Renal pelvis (tissue), 1 donor: ENCODE measurements at regions not wholly inside any gene's neighbourhood (a gene's known extent, or its start where the extent isn't known, plus 50 kb on each side); places are given as distances from the start of the nearest gene placed in this dataset.
A peak's percentile ranks its signal among the peaks of the same experiment; 100 is the strongest.

Experiments used
- DNase-seq: peaks from one replicate; pipeline ENCODE4 v3.0.0-alpha.2; 2013

GRCh38 chr1:61627365-61627764, 97.6 kb downstream of the TM2D1 start:
- no peak for DNase-seq

DNA sequence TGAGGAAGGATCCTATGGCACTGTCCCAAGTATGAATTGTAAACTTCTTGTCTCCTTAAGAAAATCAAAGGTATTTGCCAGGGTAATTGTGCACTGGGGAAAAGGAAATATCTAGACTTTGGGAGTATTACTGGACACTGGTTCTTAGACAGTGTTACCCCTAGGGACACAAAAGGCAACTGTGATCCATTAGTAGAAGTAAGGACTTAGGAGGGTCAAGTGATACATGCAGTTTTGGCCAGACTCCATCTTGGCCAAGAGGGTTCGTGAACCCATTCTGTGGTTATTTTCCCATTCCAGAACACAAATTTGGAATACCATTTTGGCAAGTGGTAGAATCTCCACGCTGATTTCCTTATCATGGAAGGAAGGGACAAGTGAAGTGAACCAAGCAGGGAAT, 98.1 kb downstream of the TM2D1 start:
- no peak for DNase-seq

GRCh38 chr1:61623852-61624251, 101.1 kb downstream of the TM2D1 start:
- no peak for DNase-seq

DNA sequence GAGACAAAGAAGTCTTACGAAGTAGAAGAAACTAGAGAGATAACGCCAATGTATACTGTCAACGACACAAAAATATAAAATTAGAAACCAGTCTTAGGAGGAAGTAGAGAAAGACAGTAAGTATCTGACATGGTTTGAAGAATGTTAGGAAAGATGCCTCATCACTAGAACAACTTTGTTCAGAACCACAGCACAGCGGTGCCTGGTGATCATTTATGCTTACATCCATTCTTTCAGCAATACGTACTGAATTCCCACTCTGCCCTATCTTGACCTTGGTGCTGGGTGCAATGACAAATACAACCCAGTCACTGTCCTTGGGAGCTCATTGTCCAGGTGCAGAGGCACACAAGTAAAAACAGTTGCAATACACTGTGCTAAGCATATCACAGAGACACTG, 104.4 kb downstream of the TM2D1 start:
- no peak for DNase-seq

DNA sequence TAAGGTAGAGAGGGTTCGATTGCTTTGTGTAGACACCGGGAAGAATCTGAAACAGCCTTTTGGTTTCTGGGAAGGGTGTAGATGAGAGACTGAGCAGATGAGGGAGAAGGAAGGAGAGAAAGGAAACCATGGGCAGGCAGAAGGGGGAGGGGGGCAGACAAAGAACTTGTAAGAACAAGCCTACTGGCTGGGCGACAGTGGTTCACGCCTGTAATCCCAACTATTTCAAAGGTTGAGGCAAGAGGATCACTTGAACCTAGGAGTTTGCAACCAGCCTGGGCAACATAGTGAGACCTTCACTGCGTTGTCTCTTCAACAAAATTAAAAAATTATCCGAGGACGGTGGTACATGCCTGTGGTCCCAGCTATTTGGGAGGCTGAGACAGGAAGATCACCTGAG, 106.2 kb downstream of the TM2D1 start:
- DNase-seq = no peak

GRCh38 chr1:61618193-61618592, 106.7 kb downstream of the TM2D1 start:
- DNase-seq = no peak

- DNase-seq = no peak
Measured at GRCh38 chr1:61616830-61617229, 108.1 kb downstream of the TM2D1 start.

DNA sequence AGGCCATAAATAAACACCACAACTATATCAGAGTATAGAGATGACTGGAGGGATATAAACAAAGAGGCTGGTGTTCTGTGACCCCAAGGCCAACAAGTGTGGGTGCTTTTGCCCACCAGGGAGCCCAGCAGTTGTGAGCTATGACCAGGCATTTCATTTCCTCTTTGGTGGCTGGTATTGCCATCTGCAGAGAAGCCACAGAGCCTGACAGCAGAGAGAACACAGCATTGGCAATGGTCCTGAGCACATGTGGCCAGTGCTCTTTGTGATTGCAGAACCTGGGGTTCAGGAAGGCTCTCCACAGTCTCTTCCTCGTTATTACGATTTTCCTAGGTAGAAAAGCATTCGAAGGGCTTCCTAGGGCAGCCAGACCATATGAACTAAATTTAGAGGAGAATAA, 112.3 kb downstream of the TM2D1 start:
- no peak for DNase-seq

GRCh38 chr1:61609040-61609439, 115.9 kb downstream of the TM2D1 start:
- no peak for DNase-seq

- DNase-seq = no peak
Measured at GRCh38 chr1:61607448-61607847, 117.5 kb downstream of the TM2D1 start.

GRCh38 chr1:61606448-61607312, 118.3 kb downstream of the TM2D1 start:
- no peak for DNase-seq

DNA sequence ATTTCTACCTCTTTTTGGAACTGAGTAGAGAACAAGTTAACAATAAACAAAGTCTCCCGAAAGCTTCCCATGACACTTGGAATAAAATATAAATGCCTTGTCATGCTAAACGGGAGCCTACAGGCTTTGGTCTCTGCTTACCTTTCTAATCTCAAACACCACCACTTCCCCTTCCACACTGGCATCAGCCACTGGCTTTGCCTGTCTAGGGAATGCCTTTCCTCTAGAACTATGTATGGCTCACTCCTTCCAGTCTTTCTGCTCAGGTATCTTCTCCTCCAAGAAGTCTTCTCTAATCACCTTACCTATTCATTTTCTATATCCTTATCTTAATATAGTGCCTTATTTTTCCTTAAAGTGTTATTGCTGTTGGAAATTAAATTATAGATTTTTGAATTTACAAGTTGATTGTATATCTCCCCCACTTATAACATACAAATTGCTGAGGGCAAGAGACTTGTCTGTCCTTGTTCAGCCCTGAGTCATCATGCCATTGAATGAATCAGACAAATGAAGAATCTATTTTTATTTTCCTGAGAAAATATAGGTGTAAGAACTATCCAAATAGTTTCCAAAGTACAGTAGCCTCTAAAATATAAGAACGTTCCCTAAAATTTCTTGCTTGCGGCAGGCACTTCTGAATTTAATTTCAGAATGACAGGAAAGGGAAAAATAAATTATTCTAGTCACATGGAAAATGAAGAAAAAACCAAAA, 119.2 kb downstream of the TM2D1 start:
- no peak for DNase-seq

DNA sequence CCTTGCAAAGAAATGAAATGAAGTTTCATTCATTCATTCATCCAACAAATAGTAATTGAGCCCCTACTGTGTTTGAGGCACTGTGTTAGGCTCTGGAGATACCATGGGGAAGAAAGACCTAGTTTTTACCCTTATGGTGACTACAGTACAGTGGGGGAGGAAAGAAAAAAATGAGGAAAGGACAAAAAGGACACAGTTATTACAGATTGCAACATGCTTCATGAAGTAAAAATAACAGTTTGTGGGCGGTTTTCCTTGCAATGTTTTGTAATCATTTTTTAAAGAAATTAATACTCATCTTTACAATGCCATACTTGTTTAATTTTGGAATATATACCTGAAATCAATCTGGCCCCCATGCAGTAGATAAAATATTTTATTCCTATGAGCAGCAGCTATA, 120.3 kb downstream of the TM2D1 start:
- no peak for DNase-seq

DNA sequence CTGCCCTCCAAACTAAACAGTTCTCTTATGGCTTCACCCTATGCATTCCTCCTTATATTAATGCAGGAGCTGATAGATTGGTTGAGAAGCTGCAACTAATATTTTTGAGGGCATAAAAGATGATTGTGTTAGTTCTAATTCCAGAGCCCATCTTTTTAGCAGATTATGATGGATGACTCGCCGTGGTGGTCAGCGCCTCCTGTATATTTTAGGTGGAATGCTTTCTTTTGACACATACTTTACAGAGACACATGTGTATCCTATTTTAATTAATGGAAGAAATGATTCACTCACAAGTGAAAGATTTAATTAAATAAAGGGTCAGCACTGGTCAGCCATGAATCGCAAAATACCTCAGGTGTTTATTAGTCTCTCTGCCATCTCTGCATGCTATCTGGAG, 120.7 kb downstream of the TM2D1 start:
- DNase-seq = no peak

- no peak for DNase-seq
Measured at GRCh38 chr1:61602663-61603062, 122.3 kb downstream of the TM2D1 start.

DNA sequence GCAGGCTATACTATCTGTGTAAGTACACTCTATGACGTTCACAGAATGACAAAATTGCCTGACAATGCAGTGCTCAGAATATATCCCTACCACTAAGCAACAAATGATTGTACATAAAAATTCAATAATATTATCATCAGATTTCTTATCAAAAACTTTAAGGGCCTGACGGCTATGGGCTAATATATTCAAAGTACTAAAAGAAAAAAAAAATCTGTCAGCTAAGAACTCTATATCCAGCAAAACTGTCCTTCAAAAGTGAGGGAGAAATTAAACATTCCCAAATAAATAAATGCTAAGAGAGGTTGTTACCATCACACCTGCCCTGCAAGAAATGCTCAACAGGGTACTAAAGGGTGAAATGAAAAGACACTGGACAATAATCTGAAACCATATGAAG, 127.3 kb downstream of the TM2D1 start:
- no peak for DNase-seq

- no peak for DNase-seq
Measured at GRCh38 chr1:61593331-61593730, 131.6 kb downstream of the TM2D1 start.

DNA sequence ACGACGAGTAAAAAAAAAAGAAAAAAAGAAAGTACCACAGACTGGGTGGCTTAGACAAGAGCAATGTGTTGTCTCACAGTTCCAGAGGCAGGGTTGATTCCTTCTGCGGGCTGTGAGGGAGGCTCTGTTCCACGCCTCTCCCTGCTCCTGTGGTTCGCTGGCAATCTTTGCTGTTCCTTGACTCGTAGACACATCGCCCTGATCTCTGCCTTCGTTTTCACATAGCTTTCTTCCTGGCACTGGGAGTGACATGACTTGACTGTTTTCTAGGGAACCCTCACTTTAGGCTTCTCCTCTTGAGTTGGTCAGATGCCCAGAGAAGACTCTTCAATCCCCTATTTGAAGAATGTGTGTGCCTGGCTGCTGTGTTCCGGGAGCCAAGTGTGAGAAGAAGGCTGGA, 133.6 kb downstream of the TM2D1 start:
- no peak for DNase-seq

- DNase-seq = peak; percentile 60
Measured at GRCh38 chr1:61588736-61589672, 135.9 kb downstream of the TM2D1 start.

DNA sequence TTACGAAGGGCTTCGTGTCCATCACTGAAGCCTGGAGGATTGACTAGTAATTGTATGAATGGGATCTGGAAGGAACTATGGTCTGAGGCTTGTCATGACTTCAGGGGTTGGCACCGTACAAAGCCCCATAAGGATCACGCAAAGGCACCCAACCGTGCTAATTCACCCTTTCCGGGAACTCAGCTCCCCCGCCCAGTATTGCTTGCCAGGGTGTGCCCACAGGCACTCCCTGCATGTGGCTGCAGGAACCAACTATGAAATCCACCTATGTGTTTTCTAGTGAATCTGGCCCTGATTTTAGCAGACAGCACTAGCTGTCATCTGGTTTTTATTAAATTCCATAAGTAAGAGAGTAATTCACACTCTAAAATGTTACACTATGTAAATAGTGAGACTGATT, 139.2 kb downstream of the TM2D1 start:
- DNase-seq = peak; percentile 11

DNA sequence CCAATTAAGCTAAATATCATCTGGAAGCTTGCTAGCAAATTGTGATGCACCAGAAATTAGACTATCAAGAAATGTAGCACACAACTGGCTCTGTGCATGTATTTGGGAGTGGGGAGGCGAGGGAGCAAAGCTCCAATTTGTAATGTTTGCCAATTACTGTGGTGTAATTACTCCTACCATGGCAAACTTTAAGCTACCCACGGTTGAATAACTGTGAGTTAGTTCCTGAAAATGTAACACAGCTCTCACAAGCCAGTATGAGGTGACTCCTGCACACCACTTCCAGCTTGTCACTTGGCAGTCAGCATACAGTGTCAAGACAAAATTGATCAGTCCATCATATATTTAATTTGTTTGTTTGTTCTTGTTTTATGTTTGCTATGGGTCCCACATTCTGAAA, 141.2 kb downstream of the TM2D1 start:
- DNase-seq = no peak

GRCh38 chr1:61581251-61581650, 143.7 kb downstream of the TM2D1 start:
- DNase-seq = no peak
